ENCODE measurements at regions not wholly inside any gene's neighbourhood (a gene's known extent, or its start where the extent isn't known, plus 50 kb on each side); places are given as distances from the start of the nearest gene placed in this dataset.

DNA sequence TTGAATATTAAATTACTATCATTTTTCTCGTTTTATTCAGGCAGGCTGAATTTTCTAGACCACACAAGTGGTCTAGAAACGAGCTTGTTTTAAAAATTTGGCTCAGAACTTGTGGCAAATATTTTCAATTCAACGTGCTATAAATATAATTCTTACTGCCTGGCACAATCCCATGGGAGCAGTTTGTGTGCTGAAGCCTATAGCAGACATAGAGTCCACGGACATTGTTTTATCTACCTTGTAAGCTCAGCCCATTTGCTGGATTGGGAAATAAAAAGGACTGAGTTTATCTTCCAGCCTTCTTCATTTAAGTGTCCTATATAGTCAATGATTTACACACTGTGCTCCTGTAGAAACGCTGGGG, 103.4 kb downstream of the ZBTB18 start:
- no peak overlapping the region for H3K4me3 ChIP-seq (ENCODE audit: low read length)

DNA sequence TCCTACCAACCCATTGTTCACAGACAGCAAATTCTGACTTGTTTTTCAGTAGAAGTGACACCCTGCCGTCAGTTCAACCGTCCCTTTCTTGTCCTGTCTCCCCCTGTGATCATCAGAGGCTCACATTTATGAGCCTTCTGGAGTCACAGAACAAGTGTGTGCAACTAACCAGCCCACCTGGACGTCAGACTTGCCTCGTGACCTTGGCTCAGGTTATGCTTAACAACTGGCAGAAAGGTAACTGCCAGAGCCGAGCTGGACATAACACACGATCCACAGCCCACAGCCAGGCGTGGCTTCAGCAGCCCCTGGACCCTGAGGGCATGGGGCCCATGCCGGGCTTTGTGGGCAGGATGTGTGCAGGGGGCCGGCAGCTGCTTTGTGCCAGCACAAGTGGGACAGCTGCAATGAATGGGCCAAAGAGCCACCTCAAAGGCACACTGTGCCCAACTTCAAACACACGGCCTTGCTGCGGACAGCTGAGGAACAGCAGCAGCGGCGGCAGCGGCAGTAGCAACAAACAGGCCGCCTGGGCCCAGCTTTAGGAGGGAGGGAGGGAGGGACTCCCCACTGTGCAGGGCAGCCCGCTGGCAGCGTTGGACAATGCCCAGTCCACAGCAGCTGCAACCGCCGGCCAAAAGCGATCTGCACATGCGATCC, 103.9 kb downstream of the ZBTB18 start:
- H3K36me3 ChIP-seq (ENCODE audit: insufficient read depth, low read length), result no peaks in the 10 kb centered on the region
- H3K9ac ChIP-seq (ENCODE audit: low read length), result no peak overlapping the region
- no peak overlapping the region for H3K4me3 ChIP-seq (ENCODE audit: low read length)
- H3K9me3 ChIP-seq (ENCODE audit: low read length), result no peaks in the 10 kb centered on the region
- no peaks in the 10 kb centered on the region for H4K20me1 ChIP-seq (ENCODE audit: insufficient read depth)
- no peaks in the 10 kb centered on the region for H3F3A ChIP-seq (ENCODE audit: insufficient read depth, low read length, poor library complexity, severe bottlenecking)
- TF ChIP-seq, protein P1, sequence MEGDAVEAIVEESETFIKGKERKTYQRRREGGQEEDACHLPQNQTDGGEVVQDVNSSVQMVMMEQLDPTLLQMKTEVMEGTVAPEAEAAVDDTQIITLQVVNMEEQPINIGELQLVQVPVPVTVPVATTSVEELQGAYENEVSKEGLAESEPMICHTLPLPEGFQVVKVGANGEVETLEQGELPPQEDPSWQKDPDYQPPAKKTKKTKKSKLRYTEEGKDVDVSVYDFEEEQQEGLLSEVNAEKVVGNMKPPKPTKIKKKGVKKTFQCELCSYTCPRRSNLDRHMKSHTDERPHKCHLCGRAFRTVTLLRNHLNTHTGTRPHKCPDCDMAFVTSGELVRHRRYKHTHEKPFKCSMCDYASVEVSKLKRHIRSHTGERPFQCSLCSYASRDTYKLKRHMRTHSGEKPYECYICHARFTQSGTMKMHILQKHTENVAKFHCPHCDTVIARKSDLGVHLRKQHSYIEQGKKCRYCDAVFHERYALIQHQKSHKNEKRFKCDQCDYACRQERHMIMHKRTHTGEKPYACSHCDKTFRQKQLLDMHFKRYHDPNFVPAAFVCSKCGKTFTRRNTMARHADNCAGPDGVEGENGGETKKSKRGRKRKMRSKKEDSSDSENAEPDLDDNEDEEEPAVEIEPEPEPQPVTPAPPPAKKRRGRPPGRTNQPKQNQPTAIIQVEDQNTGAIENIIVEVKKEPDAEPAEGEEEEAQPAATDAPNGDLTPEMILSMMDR (IDR thresholded peaks at IDR 0.05; ENCODE audit: poor library complexity, severe bottlenecking), result no peak
- TF ChIP-seq RAD21 (conservative IDR thresholded peaks at IDR 0.05), result no peak
- TF ChIP-seq, protein P2, sequence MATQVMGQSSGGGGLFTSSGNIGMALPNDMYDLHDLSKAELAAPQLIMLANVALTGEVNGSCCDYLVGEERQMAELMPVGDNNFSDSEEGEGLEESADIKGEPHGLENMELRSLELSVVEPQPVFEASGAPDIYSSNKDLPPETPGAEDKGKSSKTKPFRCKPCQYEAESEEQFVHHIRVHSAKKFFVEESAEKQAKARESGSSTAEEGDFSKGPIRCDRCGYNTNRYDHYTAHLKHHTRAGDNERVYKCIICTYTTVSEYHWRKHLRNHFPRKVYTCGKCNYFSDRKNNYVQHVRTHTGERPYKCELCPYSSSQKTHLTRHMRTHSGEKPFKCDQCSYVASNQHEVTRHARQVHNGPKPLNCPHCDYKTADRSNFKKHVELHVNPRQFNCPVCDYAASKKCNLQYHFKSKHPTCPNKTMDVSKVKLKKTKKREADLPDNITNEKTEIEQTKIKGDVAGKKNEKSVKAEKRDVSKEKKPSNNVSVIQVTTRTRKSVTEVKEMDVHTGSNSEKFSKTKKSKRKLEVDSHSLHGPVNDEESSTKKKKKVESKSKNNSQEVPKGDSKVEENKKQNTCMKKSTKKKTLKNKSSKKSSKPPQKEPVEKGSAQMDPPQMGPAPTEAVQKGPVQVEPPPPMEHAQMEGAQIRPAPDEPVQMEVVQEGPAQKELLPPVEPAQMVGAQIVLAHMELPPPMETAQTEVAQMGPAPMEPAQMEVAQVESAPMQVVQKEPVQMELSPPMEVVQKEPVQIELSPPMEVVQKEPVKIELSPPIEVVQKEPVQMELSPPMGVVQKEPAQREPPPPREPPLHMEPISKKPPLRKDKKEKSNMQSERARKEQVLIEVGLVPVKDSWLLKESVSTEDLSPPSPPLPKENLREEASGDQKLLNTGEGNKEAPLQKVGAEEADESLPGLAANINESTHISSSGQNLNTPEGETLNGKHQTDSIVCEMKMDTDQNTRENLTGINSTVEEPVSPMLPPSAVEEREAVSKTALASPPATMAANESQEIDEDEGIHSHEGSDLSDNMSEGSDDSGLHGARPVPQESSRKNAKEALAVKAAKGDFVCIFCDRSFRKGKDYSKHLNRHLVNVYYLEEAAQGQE (IDR thresholded peaks at IDR 0.05; ENCODE audit: borderline replicate concordance), result no peak
- no peak for TF ChIP-seq POLR2AphosphoS5 (IDR thresholded peaks at IDR 0.05)
- no peak for TF ChIP-seq MXI1 (conservative IDR thresholded peaks at IDR 0.05; ENCODE audit: poor library complexity, severe bottlenecking)
- TF ChIP-seq TAF1 (IDR thresholded peaks at IDR 0.05; ENCODE audit: low read depth), result no peak
- TF ChIP-seq EZH2 (IDR thresholded peaks at IDR 0.05; ENCODE audit: borderline replicate concordance, insufficient read depth, low read length, poor library complexity, severe bottlenecking), result no peak
- no peak for TF ChIP-seq SMC3 (conservative IDR thresholded peaks at IDR 0.05; ENCODE audit: poor library complexity)
- no peak for TF ChIP-seq EP300 (conservative IDR thresholded peaks at IDR 0.05; ENCODE audit: poor library complexity, severe bottlenecking)
- H3K79me2 ChIP-seq (replicated peaks; ENCODE audit: insufficient read depth, low read length), result no peaks in the 10 kb centered on the region
- no peaks in the 10 kb centered on the region for H3K27me3 ChIP-seq (ENCODE audit: insufficient read depth, low read depth, low read length)
- no peak overlapping the region for H3K27ac ChIP-seq (ENCODE audit: low read length)
- no peak overlapping the region for H3K4me2 ChIP-seq (ENCODE audit: low read length)
- no peak overlapping the region for H2AFZ ChIP-seq (ENCODE audit: low read depth, low read length)
- no peaks in the 10 kb centered on the region for H3K9me2 ChIP-seq (ENCODE audit: insufficient read depth, low read length)

More for the DNA sequence above, 103.4 kb downstream of the ZBTB18 start:
- Histone ChIP-seq H3K79me2 (replicated peaks; ENCODE audit: insufficient read depth, low read length) (no peaks in the 10 kb centered on the region), H2AFZ (ENCODE audit: low read depth, low read length) (no peak overlapping the region), H3K9me3 (ENCODE audit: low read length) (no peaks in the 10 kb centered on the region), H4K20me1 (ENCODE audit: insufficient read depth) (no peaks in the 10 kb centered on the region), H3K9me2 (ENCODE audit: insufficient read depth, low read length) (no peaks in the 10 kb centered on the region), H3K27me3 (ENCODE audit: insufficient read depth, low read depth, low read length) (no peaks in the 10 kb centered on the region), H3K9ac (ENCODE audit: low read length) (no peak overlapping the region), H3K4me2 (ENCODE audit: low read length) (no peak overlapping the region), H3K27ac (ENCODE audit: low read length) (no peak overlapping the region), H3F3A (ENCODE audit: insufficient read depth, low read length, poor library complexity, severe bottlenecking) (no peaks in the 10 kb centered on the region), H3K36me3 (ENCODE audit: insufficient read depth, low read length) (no peaks in the 10 kb centered on the region)
- TF ChIP-seq MXI1 (conservative IDR thresholded peaks at IDR 0.05; ENCODE audit: poor library complexity, severe bottlenecking) (no peak), SMC3 (conservative IDR thresholded peaks at IDR 0.05; ENCODE audit: poor library complexity) (no peak), EP300 (conservative IDR thresholded peaks at IDR 0.05; ENCODE audit: poor library complexity, severe bottlenecking) (no peak), POLR2AphosphoS5 (IDR thresholded peaks at IDR 0.05) (no peak), EZH2 (IDR thresholded peaks at IDR 0.05; ENCODE audit: borderline replicate concordance, insufficient read depth, low read length, poor library complexity, severe bottlenecking) (no peak), RAD21 (conservative IDR thresholded peaks at IDR 0.05) (no peak), TAF1 (IDR thresholded peaks at IDR 0.05; ENCODE audit: low read depth) (no peak)
- TF ChIP-seq, protein P2 (IDR thresholded peaks at IDR 0.05; ENCODE audit: borderline replicate concordance), result no peak
- TF ChIP-seq, protein P1 (IDR thresholded peaks at IDR 0.05; ENCODE audit: poor library complexity, severe bottlenecking), result no peak
